ENCODE measurements at regions not wholly inside any gene's neighbourhood (a gene's known extent, or its start where the extent isn't known, plus 50 kb on each side); places are given as distances from the start of the nearest gene placed in this dataset.
"Not testable (repeated sequence)": the region's sequence is repeated elsewhere in the genome, so short reads cannot be mapped to it uniquely, and the experiment has no call there.

- no peaks in the 10 kb centered on the region for H3K4me1 ChIP-seq (ENCODE audit: control insufficient read depth, insufficient read depth, low read length)
- 40% methylated on average over 2 of the region's 2 CpGs for WGBS (ENCODE audit: insufficient coverage)
- no peak overlapping the region for H3K4me3 ChIP-seq (ENCODE audit: low read depth, low read length)
- no peak for DNase-seq (ENCODE audit: low read depth in 4 of 6, low spot score in 6 of 6)
- H3K27me3 ChIP-seq (ENCODE audit: control insufficient read depth, insufficient read depth, low read length), result no peaks in the 10 kb centered on the region
- H3K9me3 ChIP-seq (ENCODE audit: control insufficient read depth, insufficient read depth, low read length), result peaks cover 7% of the 10 kb centered on the region
- no peak overlapping the region for H3K27ac ChIP-seq (ENCODE audit: low read depth, low read length)
- no peaks in the 10 kb centered on the region for H3K36me3 ChIP-seq (ENCODE audit: control insufficient read depth, insufficient read depth, low read length)
Observed at GRCh38 chr13:99766641-99767045, 204.9 kb downstream of the ZIC5 start.

- H3K9me3 ChIP-seq (ENCODE audit: control insufficient read depth, insufficient read depth, low read length), result peaks cover 7% of the 10 kb centered on the region
Observed at GRCh38 chr13:99765869-99766268, 205.7 kb downstream of the ZIC5 start.

GRCh38 chr13:99760456-99760855 lies 211.1 kb downstream of the ZIC5 start:
- Histone ChIP-seq H3K4me1 (ENCODE audit: control insufficient read depth, insufficient read depth, low read length) (no peaks in the 10 kb centered on the region), H3K27me3 (ENCODE audit: control insufficient read depth, insufficient read depth, low read length) (no peaks in the 10 kb centered on the region), H3K27ac (ENCODE audit: low read depth, low read length) (no peak overlapping the region), H3K9me3 (ENCODE audit: control insufficient read depth, insufficient read depth, low read length) (peaks cover 9% of the 10 kb centered on the region), H3K36me3 (ENCODE audit: control insufficient read depth, insufficient read depth, low read length) (no peaks in the 10 kb centered on the region), H3K4me3 (ENCODE audit: low read depth, low read length) (no peak overlapping the region)
- DNase-seq (ENCODE audit: low read depth in 4 of 6, low spot score in 6 of 6), result no peak

More at GRCh38 chr13:99765869-99766268, 205.7 kb downstream of the ZIC5 start:
- H3K27ac ChIP-seq (ENCODE audit: low read depth, low read length), result no peak overlapping the region
- no peaks in the 10 kb centered on the region for H3K27me3 ChIP-seq (ENCODE audit: control insufficient read depth, insufficient read depth, low read length)
- DNase-seq (ENCODE audit: low read depth in 4 of 6, low spot score in 6 of 6), result no peak
- no peaks in the 10 kb centered on the region for H3K36me3 ChIP-seq (ENCODE audit: control insufficient read depth, insufficient read depth, low read length)
- 100% methylated on average over 1 of the region's 2 CpGs for WGBS (ENCODE audit: insufficient coverage)
- H3K4me3 ChIP-seq (ENCODE audit: low read depth, low read length), result no peak overlapping the region
- no peaks in the 10 kb centered on the region for H3K4me1 ChIP-seq (ENCODE audit: control insufficient read depth, insufficient read depth, low read length)

GRCh38 chr13:99759163-99759552 lies 212.4 kb downstream of the ZIC5 start:
- no CpG with 5 or more reads among the region's 2 CpGs for WGBS (ENCODE audit: insufficient coverage)
- no peak overlapping the region for H3K27ac ChIP-seq (ENCODE audit: low read depth, low read length)
- DNase-seq (ENCODE audit: low read depth in 4 of 6, low spot score in 6 of 6), result no peak

GRCh38 chr13:99758460-99759162 lies 213.0 kb downstream of the ZIC5 start:
- H3K27me3 ChIP-seq (ENCODE audit: control insufficient read depth, insufficient read depth, low read length), result no peaks in the 10 kb centered on the region
- H3K27ac ChIP-seq (ENCODE audit: low read depth, low read length), result no peak overlapping the region
- DNase-seq (ENCODE audit: low read depth in 4 of 6, low spot score in 6 of 6), result peak in 1 of 6 donors; percentile 18
- no peak overlapping the region for H3K4me3 ChIP-seq (ENCODE audit: low read depth, low read length)
- WGBS (ENCODE audit: insufficient coverage), result 64% methylated on average over 4 of the region's 6 CpGs
- no peaks in the 10 kb centered on the region for H3K36me3 ChIP-seq (ENCODE audit: control insufficient read depth, insufficient read depth, low read length)
- H3K4me1 ChIP-seq (ENCODE audit: control insufficient read depth, insufficient read depth, low read length), result no peaks in the 10 kb centered on the region
- peaks cover 3% of the 10 kb centered on the region for H3K9me3 ChIP-seq (ENCODE audit: control insufficient read depth, insufficient read depth, low read length)

More at GRCh38 chr13:99759163-99759552, 212.4 kb downstream of the ZIC5 start:
- Histone ChIP-seq H3K4me3 (ENCODE audit: low read depth, low read length) (no peak overlapping the region), H3K9me3 (ENCODE audit: control insufficient read depth, insufficient read depth, low read length) (peaks cover 3% of the 10 kb centered on the region), H3K4me1 (ENCODE audit: control insufficient read depth, insufficient read depth, low read length) (no peaks in the 10 kb centered on the region), H3K36me3 (ENCODE audit: control insufficient read depth, insufficient read depth, low read length) (no peaks in the 10 kb centered on the region), H3K27me3 (ENCODE audit: control insufficient read depth, insufficient read depth, low read length) (no peaks in the 10 kb centered on the region)

- no peak overlapping the region for H3K4me3 ChIP-seq (ENCODE audit: low read depth, low read length)
- no peak overlapping the region for H3K27ac ChIP-seq (ENCODE audit: low read depth, low read length)
- H3K9me3 ChIP-seq (ENCODE audit: control insufficient read depth, insufficient read depth, low read length), result peaks cover 3% of the 10 kb centered on the region
- peak in 1 of 6 donors; percentile 11 for DNase-seq (ENCODE audit: low read depth in 4 of 6, low spot score in 6 of 6)
- no peaks in the 10 kb centered on the region for H3K27me3 ChIP-seq (ENCODE audit: control insufficient read depth, insufficient read depth, low read length)
- no peaks in the 10 kb centered on the region for H3K4me1 ChIP-seq (ENCODE audit: control insufficient read depth, insufficient read depth, low read length)
- WGBS (ENCODE audit: insufficient coverage), result 83% methylated on average over 2 of the region's 8 CpGs
- H3K36me3 ChIP-seq (ENCODE audit: control insufficient read depth, insufficient read depth, low read length), result no peaks in the 10 kb centered on the region
Observed at GRCh38 chr13:99757756-99758459, 213.7 kb downstream of the ZIC5 start.

GRCh38 chr13:99756281-99756680 lies 215.3 kb downstream of the ZIC5 start:
- H3K4me1 ChIP-seq (ENCODE audit: control insufficient read depth, insufficient read depth, low read length), result no peaks in the 10 kb centered on the region
- H3K27ac ChIP-seq (ENCODE audit: low read depth, low read length), result no peak overlapping the region
- no CpG with 5 or more reads among the region's 2 CpGs for WGBS (ENCODE audit: insufficient coverage)
- no peaks in the 10 kb centered on the region for H3K36me3 ChIP-seq (ENCODE audit: control insufficient read depth, insufficient read depth, low read length)
- no peak for DNase-seq (ENCODE audit: low read depth in 4 of 6, low spot score in 6 of 6)
- H3K27me3 ChIP-seq (ENCODE audit: control insufficient read depth, insufficient read depth, low read length), result no peaks in the 10 kb centered on the region
- H3K9me3 ChIP-seq (ENCODE audit: control insufficient read depth, insufficient read depth, low read length), result peaks cover 3% of the 10 kb centered on the region
- no peak overlapping the region for H3K4me3 ChIP-seq (ENCODE audit: low read depth, low read length)

GRCh38 chr13:99754750-99755149 lies 216.8 kb downstream of the ZIC5 start:
- 93% methylated on average over 11 of the region's 18 CpGs for WGBS (ENCODE audit: insufficient coverage)
- not testable (repeated sequence) for H3K27ac ChIP-seq (ENCODE audit: low read depth, low read length); H3K9me3 ChIP-seq (ENCODE audit: control insufficient read depth, insufficient read depth, low read length); H3K27me3 ChIP-seq (ENCODE audit: control insufficient read depth, insufficient read depth, low read length); H3K4me3 ChIP-seq (ENCODE audit: low read depth, low read length); H3K36me3 ChIP-seq (ENCODE audit: control insufficient read depth, insufficient read depth, low read length); H3K4me1 ChIP-seq (ENCODE audit: control insufficient read depth, insufficient read depth, low read length); DNase-seq (ENCODE audit: low read depth in 4 of 6, low spot score in 6 of 6)

GRCh38 chr13:99752373-99752772 lies 219.2 kb downstream of the ZIC5 start:
- Histone ChIP-seq H3K9me3 (ENCODE audit: control insufficient read depth, insufficient read depth, low read length) (no peaks in the 10 kb centered on the region), H3K4me3 (ENCODE audit: low read depth, low read length) (no peak overlapping the region), H3K27me3 (ENCODE audit: control insufficient read depth, insufficient read depth, low read length) (no peaks in the 10 kb centered on the region), H3K36me3 (ENCODE audit: control insufficient read depth, insufficient read depth, low read length) (no peaks in the 10 kb centered on the region), H3K27ac (ENCODE audit: low read depth, low read length) (no peak overlapping the region), H3K4me1 (ENCODE audit: control insufficient read depth, insufficient read depth, low read length) (peaks cover 8% of the 10 kb centered on the region)
- 86% methylated on average over 2 of the region's 2 CpGs for WGBS (ENCODE audit: insufficient coverage)
- DNase-seq (ENCODE audit: low read depth in 4 of 6, low spot score in 6 of 6), result no peak

Data from spinal cord (tissue), 9 donors.